HCEC 1CT (cell line): ENCODE measurements at regions not wholly inside any gene's neighbourhood (a gene's known extent, or its start where the extent isn't known, plus 50 kb on each side); places are given as distances from the start of the nearest gene placed in this dataset.
"Not testable (repeated sequence)": the region's sequence is repeated elsewhere in the genome, so short reads cannot be mapped to it uniquely, and the experiment has no call there.

Source experiments
- DNase-seq: peaks from one replicate; pipeline ENCODE4 v3.0.0-alpha.2; 2017

- no peak for DNase-seq
Measured at GRCh38 chrX:116290359-116290758, 119.8 kb downstream of the AGTR2 start.

GRCh38 chrX:116292183-116292582 lies 121.6 kb downstream of the AGTR2 start:
- no peak for DNase-seq

GRCh38 chrX:116298956-116299355 lies 128.4 kb downstream of the AGTR2 start:
- DNase-seq = no peak

DNA sequence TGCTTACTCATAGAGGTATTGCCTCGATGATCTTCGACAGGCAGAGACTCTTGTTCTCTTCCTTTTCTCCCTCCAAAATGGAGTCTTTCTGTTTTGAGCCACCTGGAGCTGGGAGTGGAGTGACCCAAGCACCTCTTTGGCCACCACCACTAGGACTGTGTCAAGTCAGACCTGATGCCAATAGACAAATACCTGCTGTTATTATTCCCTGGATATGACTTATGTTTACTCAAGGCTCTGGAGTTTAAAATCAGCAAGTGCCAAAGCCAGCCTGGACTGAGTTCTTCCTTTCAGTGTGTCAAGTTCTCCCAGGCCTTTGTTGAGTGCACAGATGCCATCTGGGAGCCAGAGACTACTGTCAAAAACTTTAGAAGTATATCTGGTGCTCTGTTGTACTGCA lies 130.2 kb upstream of the SLC6A14 start:
- DNase-seq = no peak

DNA sequence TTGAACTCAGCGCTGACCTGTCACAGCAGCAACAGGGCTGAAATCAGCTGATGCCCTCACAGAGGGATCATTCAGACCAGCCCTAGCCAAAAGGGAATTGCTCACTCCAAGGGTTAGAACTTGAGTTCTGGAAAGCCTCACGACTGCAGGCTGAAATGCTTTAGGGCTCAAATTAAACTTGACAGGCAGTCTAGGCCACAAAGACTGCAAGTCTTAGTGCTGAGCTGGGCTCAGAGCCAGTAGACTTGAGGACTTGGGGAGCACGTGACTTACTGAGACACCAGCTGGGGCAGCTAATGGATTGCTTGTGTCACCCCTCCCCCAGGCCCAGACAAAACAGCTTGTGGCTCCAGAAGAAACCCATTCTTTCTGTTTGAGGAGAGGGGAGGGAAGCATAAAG lies 119.0 kb upstream of the SLC6A14 start:
- DNase-seq = no peak

- no peak for DNase-seq
Measured at GRCh38 chrX:116318672-116319071, 117.7 kb upstream of the SLC6A14 start.

DNA sequence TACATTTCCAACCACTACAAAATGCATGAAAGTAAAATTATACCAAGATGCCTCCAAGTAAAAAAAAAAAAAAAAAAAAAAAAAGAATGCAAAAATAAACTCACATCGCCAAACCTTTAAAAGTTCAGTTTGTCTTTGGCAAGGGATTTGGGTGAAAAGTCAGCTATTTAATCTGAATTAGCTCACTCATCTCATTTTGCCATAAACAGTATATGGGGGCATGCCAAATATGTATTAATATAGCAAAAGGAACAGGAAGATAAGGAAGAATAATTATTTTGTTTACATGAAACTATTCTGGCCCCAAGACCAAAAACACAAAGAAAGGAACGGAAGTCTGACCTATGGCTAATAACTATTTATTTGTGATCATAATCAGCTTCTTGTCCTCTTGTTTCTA lies 114.7 kb upstream of the SLC6A14 start:
- no peak for DNase-seq

DNA sequence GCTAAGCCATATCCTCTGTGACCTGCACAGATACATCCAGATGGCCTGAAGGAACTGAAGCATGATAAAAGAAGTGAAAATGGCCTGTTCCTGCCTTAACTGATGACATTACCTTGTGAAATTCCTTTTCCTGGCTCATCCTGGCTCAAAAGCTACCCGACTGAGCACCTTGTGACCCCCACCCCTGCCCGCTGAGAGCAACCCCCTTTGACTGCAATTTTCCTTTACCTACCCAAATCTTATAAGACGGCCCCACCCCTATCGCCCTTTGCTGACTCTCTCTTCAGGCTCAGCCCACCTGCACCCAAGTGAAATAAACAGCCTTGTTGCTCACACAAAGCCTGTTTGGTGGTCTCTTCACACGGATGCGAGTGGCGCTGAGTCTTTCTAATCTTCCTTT lies 104.4 kb upstream of the SLC6A14 start:
- not testable (repeated sequence) for DNase-seq

GRCh38 chrX:116334797-116335196 lies 101.6 kb upstream of the SLC6A14 start:
- not testable (repeated sequence) for DNase-seq

- no peak for DNase-seq
Measured at GRCh38 chrX:116339407-116339806, 97.0 kb upstream of the SLC6A14 start.

DNA sequence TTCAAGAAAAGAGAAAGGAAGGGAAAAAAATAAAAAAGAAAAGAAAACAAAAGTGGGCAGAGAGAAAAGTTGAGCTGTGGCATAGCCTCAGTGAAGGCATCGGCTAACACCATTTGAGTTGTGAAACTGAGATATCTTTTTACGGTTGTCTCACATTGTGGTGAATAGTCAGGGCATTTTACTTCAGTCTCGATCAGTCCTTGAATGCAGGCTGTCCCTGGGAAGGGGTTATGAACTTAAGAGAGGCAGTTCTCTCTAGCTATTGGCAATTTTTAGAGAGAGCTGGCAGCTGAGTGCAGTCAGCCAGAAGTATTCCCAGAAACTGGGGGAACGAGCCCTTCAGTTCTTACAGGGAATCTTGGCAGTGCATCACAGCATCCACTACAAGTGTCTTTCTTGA lies 93.5 kb upstream of the SLC6A14 start:
- DNase-seq = no peak

- no peak for DNase-seq
Measured at GRCh38 chrX:116345958-116346357, 90.4 kb upstream of the SLC6A14 start.

- no peak for DNase-seq
Measured at GRCh38 chrX:116357329-116357728, 79.1 kb upstream of the SLC6A14 start.

DNA sequence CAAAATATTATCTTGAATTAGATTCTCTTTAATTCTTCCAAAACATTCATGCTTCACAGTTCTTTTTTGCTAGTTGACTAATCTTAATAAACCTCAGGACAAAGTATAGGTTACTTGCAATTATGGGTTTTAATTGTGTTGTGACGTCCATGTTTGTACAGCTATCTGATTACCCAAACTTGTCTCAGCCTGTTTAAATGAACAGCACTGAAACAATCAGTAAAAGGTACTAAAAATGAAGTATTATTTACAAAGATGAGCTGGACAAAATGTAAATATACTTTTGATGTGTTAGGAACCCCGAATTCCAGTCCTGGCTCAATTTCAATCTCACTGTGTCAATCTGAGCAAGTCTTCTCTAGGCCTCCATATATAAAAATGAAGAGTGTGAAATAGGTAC lies 57.4 kb upstream of the SLC6A14 start:
- no peak for DNase-seq

GRCh38 chrX:116379854-116380253 lies 56.6 kb upstream of the SLC6A14 start:
- DNase-seq = no peak

- DNase-seq = no peak
Measured at GRCh38 chrX:116384406-116384954, 51.9 kb upstream of the SLC6A14 start.
